ENCODE measurements at regions not wholly inside any gene's neighbourhood (a gene's known extent, or its start where the extent isn't known, plus 50 kb on each side); places are given as distances from the start of the nearest gene placed in this dataset.
"Not testable (repeated sequence)": the region's sequence is repeated elsewhere in the genome, so short reads cannot be mapped to it uniquely, and the experiment has no call there.

GRCh38 chr12:86600664-86601231 lies 344.6 kb upstream of the MGAT4C start:
- Mint-ChIP-seq H3K27me3 (no peaks in the 10 kb centered on the region), H3K36me3 (no peaks in the 10 kb centered on the region), H3K9me3 (peaks cover 0 to 3% (median 0%) of the 10 kb centered on the region in 3 donors), H3K27ac (no peak overlapping the region), H3K4me3 (no peak overlapping the region), H3K4me1 (no peaks in the 10 kb centered on the region)

- no peaks in the 10 kb centered on the region for H3K4me1 Mint-ChIP-seq
- no peaks in the 10 kb centered on the region for H3K36me3 Mint-ChIP-seq
- H3K4me3 Mint-ChIP-seq, result no peak overlapping the region
- peak overlapping the region in 1 of 3 donors; percentile 43 for H3K27ac Mint-ChIP-seq
- no peaks in the 10 kb centered on the region for H3K27me3 Mint-ChIP-seq
- H3K9me3 Mint-ChIP-seq, result peaks cover 0 to 3% (median 0%) of the 10 kb centered on the region in 3 donors
Observed at GRCh38 chr12:86597431-86597830, 341.2 kb upstream of the MGAT4C start.

GRCh38 chr12:86590296-86590695 lies 334.1 kb upstream of the MGAT4C start:
- no peaks in the 10 kb centered on the region for H3K36me3 Mint-ChIP-seq
- no peak overlapping the region for H3K4me3 Mint-ChIP-seq
- H3K4me1 Mint-ChIP-seq, result no peaks in the 10 kb centered on the region
- no peaks in the 10 kb centered on the region for H3K27me3 Mint-ChIP-seq
- no peak overlapping the region for H3K27ac Mint-ChIP-seq
- H3K9me3 Mint-ChIP-seq, result peaks cover 0 to 1% (median 0%) of the 10 kb centered on the region in 3 donors

- H3K27ac Mint-ChIP-seq, result no peak overlapping the region
- no peaks in the 10 kb centered on the region for H3K36me3 Mint-ChIP-seq
- no peaks in the 10 kb centered on the region for H3K4me1 Mint-ChIP-seq
- no peak overlapping the region for H3K4me3 Mint-ChIP-seq
- peaks cover 0 to 11% (median 2%) of the 10 kb centered on the region in 3 donors for H3K9me3 Mint-ChIP-seq
- no peaks in the 10 kb centered on the region for H3K27me3 Mint-ChIP-seq
Observed at GRCh38 chr12:86574143-86574542, 318.0 kb upstream of the MGAT4C start.

GRCh38 chr12:86572455-86572854 lies 316.3 kb upstream of the MGAT4C start:
- Mint-ChIP-seq H3K4me3 (no peak overlapping the region), H3K9me3 (peaks cover 2 to 11% (median 4%) of the 10 kb centered on the region in 3 donors), H3K27ac (no peak overlapping the region), H3K36me3 (no peaks in the 10 kb centered on the region), H3K4me1 (no peaks in the 10 kb centered on the region), H3K27me3 (no peaks in the 10 kb centered on the region)

GRCh38 chr12:86565038-86565437 lies 308.8 kb upstream of the MGAT4C start:
- no peaks in the 10 kb centered on the region for H3K4me1 Mint-ChIP-seq
- H3K4me3 Mint-ChIP-seq, result no peak overlapping the region
- H3K36me3 Mint-ChIP-seq, result no peaks in the 10 kb centered on the region
- H3K27me3 Mint-ChIP-seq, result no peaks in the 10 kb centered on the region
- peaks cover 3 to 9% (median 9%) of the 10 kb centered on the region in 3 donors for H3K9me3 Mint-ChIP-seq
- peak overlapping the region in 1 of 3 donors; percentile 63 for H3K27ac Mint-ChIP-seq

- not testable (repeated sequence) for H3K36me3 Mint-ChIP-seq, H3K4me3 Mint-ChIP-seq, H3K27me3 Mint-ChIP-seq, H3K4me1 Mint-ChIP-seq, H3K27ac Mint-ChIP-seq
- peaks cover 0 to 12% (median 6%) of the 10 kb centered on the region in 3 donors for H3K9me3 Mint-ChIP-seq
Observed at GRCh38 chr12:86555491-86555890, 299.3 kb upstream of the MGAT4C start.

- Mint-ChIP-seq H3K4me3 (no peak overlapping the region), H3K27me3 (no peaks in the 10 kb centered on the region), H3K27ac (no peak overlapping the region), H3K36me3 (no peaks in the 10 kb centered on the region), H3K4me1 (no peaks in the 10 kb centered on the region), H3K9me3 (no peaks in the 10 kb centered on the region)
Observed at GRCh38 chr12:86551146-86551571, 295.0 kb upstream of the MGAT4C start.

GRCh38 chr12:86550218-86551145 lies 294.3 kb upstream of the MGAT4C start:
- Mint-ChIP-seq H3K9me3 (no peaks in the 10 kb centered on the region), H3K4me3 (no peak overlapping the region), H3K36me3 (no peaks in the 10 kb centered on the region), H3K4me1 (no peaks in the 10 kb centered on the region), H3K27me3 (no peaks in the 10 kb centered on the region), H3K27ac (peak overlapping the region in 1 of 3 donors; percentile 47)

- Mint-ChIP-seq H3K4me1 (no peaks in the 10 kb centered on the region), H3K27ac (no peak overlapping the region), H3K9me3 (peaks cover 0 to 3% (median 0%) of the 10 kb centered on the region in 3 donors), H3K27me3 (no peaks in the 10 kb centered on the region), H3K36me3 (no peaks in the 10 kb centered on the region), H3K4me3 (no peak overlapping the region)
Observed at GRCh38 chr12:86543716-86544115, 287.5 kb upstream of the MGAT4C start.

- Mint-ChIP-seq H3K36me3 (no peaks in the 10 kb centered on the region), H3K4me1 (no peaks in the 10 kb centered on the region), H3K27me3 (no peaks in the 10 kb centered on the region), H3K9me3 (peaks cover 0 to 4% (median 4%) of the 10 kb centered on the region in 3 donors), H3K27ac (no peak overlapping the region), H3K4me3 (no peak overlapping the region)
Observed at GRCh38 chr12:86530996-86531655, 274.9 kb upstream of the MGAT4C start.

- H3K36me3 Mint-ChIP-seq, result no peaks in the 10 kb centered on the region
Observed at GRCh38 chr12:86526060-86526595, 269.9 kb upstream of the MGAT4C start.

GRCh38 chr12:86523844-86524243 lies 267.7 kb upstream of the MGAT4C start:
- Mint-ChIP-seq H3K4me1 (peaks cover 0 to 1% (median 0%) of the 10 kb centered on the region in 3 donors), H3K27ac (no peak overlapping the region), H3K27me3 (no peaks in the 10 kb centered on the region), H3K4me3 (no peak overlapping the region), H3K36me3 (no peaks in the 10 kb centered on the region), H3K9me3 (peaks cover 7 to 20% (median 14%) of the 10 kb centered on the region in 3 donors)

More at GRCh38 chr12:86526060-86526595, 269.9 kb upstream of the MGAT4C start:
- H3K4me1 Mint-ChIP-seq, result no peaks in the 10 kb centered on the region
- H3K9me3 Mint-ChIP-seq, result peaks cover 7 to 24% (median 16%) of the 10 kb centered on the region in 3 donors
- no peak overlapping the region for H3K4me3 Mint-ChIP-seq
- no peaks in the 10 kb centered on the region for H3K27me3 Mint-ChIP-seq
- no peak overlapping the region for H3K27ac Mint-ChIP-seq

GRCh38 chr12:86521870-86522269 lies 265.7 kb upstream of the MGAT4C start:
- no peak overlapping the region for H3K4me3 Mint-ChIP-seq
- peaks cover 0 to 1% (median 0%) of the 10 kb centered on the region in 3 donors for H3K4me1 Mint-ChIP-seq

GRCh38 chr12:86513226-86513625 lies 257.0 kb upstream of the MGAT4C start:
- Mint-ChIP-seq H3K27ac (no peak overlapping the region), H3K27me3 (no peaks in the 10 kb centered on the region), H3K4me1 (peaks cover 10 to 11% (median 11%) of the 10 kb centered on the region in 3 donors), H3K4me3 (no peak overlapping the region), H3K36me3 (no peaks in the 10 kb centered on the region), H3K9me3 (no peaks in the 10 kb centered on the region)

More at GRCh38 chr12:86521870-86522269, 265.7 kb upstream of the MGAT4C start:
- H3K27me3 Mint-ChIP-seq, result no peaks in the 10 kb centered on the region
- peaks cover 7 to 20% (median 14%) of the 10 kb centered on the region in 3 donors for H3K9me3 Mint-ChIP-seq
- no peak overlapping the region for H3K27ac Mint-ChIP-seq
- no peaks in the 10 kb centered on the region for H3K36me3 Mint-ChIP-seq

Measured in IgD-negative memory B cell (primary cell).